ENCODE measurements at regions not wholly inside any gene's neighbourhood (a gene's known extent, or its start where the extent isn't known, plus 50 kb on each side); places are given as distances from the start of the nearest gene placed in this dataset.

GRCh38 chr7:93629291-93629801 lies 54.8 kb upstream of the CALCR start:
- Histone ChIP-seq H3K56ac (ENCODE audit: insufficient read length, low read depth, low read length) (no peak overlapping the region), H3K4ac (ENCODE audit: low read depth, low read length) (no peak overlapping the region), H3K79me2 (ENCODE audit: insufficient read depth, low read length) (no peaks in the 10 kb centered on the region), H2BK120ac (ENCODE audit: low read depth, low read length, poor library complexity, severe bottlenecking) (no peak overlapping the region), H2BK20ac (ENCODE audit: low read depth, low read length, poor library complexity, severe bottlenecking) (no peak overlapping the region), H3K23ac (ENCODE audit: insufficient read length, low read depth, low read length) (no peak overlapping the region), H3K79me1 (ENCODE audit: insufficient read depth, low read depth, low read length, poor library complexity, severe bottlenecking) (no peaks in the 10 kb centered on the region), H3K18ac (ENCODE audit: insufficient read length, low read depth, low read length) (no peak overlapping the region), H2AK5ac (ENCODE audit: insufficient read length, low read length) (no peak overlapping the region), H3K4me1 (ENCODE audit: insufficient read depth, low read length) (no peaks in the 10 kb centered on the region), H3K9ac (ENCODE audit: extremely low read depth, insufficient read length, low read length) (no peak overlapping the region), H3K27me3 (ENCODE audit: insufficient read depth, low read length) (no peaks in the 10 kb centered on the region), H2BK5ac (ENCODE audit: insufficient read length, low read length) (no peak overlapping the region), H2BK15ac (ENCODE audit: low read depth, low read length) (no peak overlapping the region), H3K23me2 (ENCODE audit: insufficient read length, low read depth, low read length, poor library complexity, severe bottlenecking) (no peaks in the 10 kb centered on the region), H2BK12ac (ENCODE audit: insufficient read length, low read depth, low read length) (no peak overlapping the region), H4K5ac (ENCODE audit: insufficient read length, low read depth, low read length) (no peak overlapping the region), H3K14ac (ENCODE audit: insufficient read depth, low read length) (no peak overlapping the region), H2AFZ (ENCODE audit: low read length) (no peak overlapping the region), H4K8ac (replicated peaks; ENCODE audit: insufficient read length, low read depth, low read length) (no peak overlapping the region), H3T11ph (ENCODE audit: low read length) (no peak overlapping the region), H3K9me3 (ENCODE audit: control insufficient read depth, low read depth, low read length) (no peaks in the 10 kb centered on the region), H4K91ac (ENCODE audit: insufficient read length, low read depth, low read length) (no peak overlapping the region), H3K4me2 (ENCODE audit: insufficient read depth, insufficient read length, low read length) (no peak overlapping the region), H4K20me1 (ENCODE audit: control insufficient read depth, insufficient read depth, insufficient read length) (no peaks in the 10 kb centered on the region), H3K27ac (ENCODE audit: insufficient read length, low read depth, low read length) (no peak overlapping the region)
- no CpG with 5 or more reads among the region's 2 CpGs for WGBS (ENCODE audit: extremely low coverage, insufficient read length, low lambda C conversion rate)
- no peaks in the 10 kb centered on the region; a peak in 1 of 5 replicates for H3K9me3 Mint-ChIP-seq
- H3K4me3 Mint-ChIP-seq: no peak overlapping the region
- DNase-seq: no peak
- no peaks in the 10 kb centered on the region for H3K27me3 Mint-ChIP-seq (ENCODE audit: low read depth)
- no peak overlapping the region for H3K27ac Mint-ChIP-seq
- H3K36me3 Mint-ChIP-seq (ENCODE audit: insufficient read depth in 1 of 3, low read depth in 3 of 3): no peaks in the 10 kb centered on the region
- H3K4me1 Mint-ChIP-seq: peaks cover 0 to 9% of the 10 kb centered on the region in 2 experiments; a peak in 2 of 4 replicates
- TF ChIP-seq CTCF (conservative IDR thresholded peaks at IDR 0.05): no peak

Data from H9 (cell line).